Choroid plexus epithelial cell (primary cell): ENCODE measurements at regions not wholly inside any gene's neighbourhood (a gene's known extent, or its start where the extent isn't known, plus 50 kb on each side); places are given as distances from the start of the nearest gene placed in this dataset.

Experiments
- DNase-seq: peaks from one replicate; pipeline ENCODE4 v3.0.0-alpha.2; 2010; ENCODE audit warnings: low read depth
- H3K4me3 ChIP-seq: 2 replicates; pipeline ENCODE4 v1.5.1; 2011; ENCODE audit warnings: low read depth, mild to moderate bottlenecking, control low read depth, low read length, moderate library complexity
- TF ChIP-seq, protein P1 (sequence below): conservative IDR thresholded peaks from 2 replicates; pipeline ENCODE4 v1.5.1; 2011; ENCODE audit warnings: low read depth, mild to moderate bottlenecking, control low read depth, inconsistent platforms, low read length, moderate library complexity

DNA sequence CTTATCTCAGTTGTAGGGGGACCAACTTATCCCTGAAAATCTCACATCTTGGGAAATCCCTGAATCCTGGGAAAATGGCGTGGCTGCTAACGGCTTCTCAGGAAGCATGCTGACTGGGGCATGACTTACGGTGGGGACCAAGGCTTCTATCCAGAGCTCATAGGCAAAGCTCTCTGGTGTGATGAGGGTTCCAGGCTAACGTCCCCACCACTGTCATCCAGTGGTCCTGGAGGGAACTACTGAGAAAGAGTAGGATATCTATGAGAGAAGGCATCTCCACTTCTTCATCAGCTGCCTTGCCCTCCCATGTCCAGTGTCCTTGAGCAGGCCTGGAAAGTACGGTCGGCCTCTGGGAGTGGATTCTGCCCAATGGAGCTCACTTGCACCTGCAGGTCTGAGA, 210.4 kb upstream of the B3GAT1 start:
- H3K4me3 ChIP-seq: no peak overlapping the region
- TF ChIP-seq, protein P1, sequence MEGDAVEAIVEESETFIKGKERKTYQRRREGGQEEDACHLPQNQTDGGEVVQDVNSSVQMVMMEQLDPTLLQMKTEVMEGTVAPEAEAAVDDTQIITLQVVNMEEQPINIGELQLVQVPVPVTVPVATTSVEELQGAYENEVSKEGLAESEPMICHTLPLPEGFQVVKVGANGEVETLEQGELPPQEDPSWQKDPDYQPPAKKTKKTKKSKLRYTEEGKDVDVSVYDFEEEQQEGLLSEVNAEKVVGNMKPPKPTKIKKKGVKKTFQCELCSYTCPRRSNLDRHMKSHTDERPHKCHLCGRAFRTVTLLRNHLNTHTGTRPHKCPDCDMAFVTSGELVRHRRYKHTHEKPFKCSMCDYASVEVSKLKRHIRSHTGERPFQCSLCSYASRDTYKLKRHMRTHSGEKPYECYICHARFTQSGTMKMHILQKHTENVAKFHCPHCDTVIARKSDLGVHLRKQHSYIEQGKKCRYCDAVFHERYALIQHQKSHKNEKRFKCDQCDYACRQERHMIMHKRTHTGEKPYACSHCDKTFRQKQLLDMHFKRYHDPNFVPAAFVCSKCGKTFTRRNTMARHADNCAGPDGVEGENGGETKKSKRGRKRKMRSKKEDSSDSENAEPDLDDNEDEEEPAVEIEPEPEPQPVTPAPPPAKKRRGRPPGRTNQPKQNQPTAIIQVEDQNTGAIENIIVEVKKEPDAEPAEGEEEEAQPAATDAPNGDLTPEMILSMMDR: no peak
- DNase-seq: no peak

DNA sequence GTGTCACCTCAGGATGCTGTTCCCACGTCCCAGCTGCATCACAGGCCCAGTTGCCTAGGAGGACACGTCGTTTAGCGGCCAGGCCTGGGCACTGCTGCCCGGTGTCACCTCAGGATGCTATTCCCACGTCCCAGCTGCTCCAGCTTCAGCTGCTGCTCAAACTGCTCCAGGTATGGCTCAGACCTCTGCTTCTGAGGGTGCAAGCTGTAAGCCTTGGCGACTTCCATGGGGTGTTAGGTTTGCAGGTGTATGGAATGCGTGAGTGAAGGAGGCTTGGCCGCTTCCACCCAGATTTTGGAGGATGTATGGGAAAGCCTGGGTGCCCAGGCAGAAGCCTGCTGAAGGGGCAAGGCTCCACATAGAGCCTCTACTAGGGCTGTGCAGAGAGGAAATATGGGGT, 205.3 kb upstream of the B3GAT1 start:
- TF ChIP-seq, protein P1: no peak
- DNase-seq: no peak
- H3K4me3 ChIP-seq: no peak overlapping the region

DNA sequence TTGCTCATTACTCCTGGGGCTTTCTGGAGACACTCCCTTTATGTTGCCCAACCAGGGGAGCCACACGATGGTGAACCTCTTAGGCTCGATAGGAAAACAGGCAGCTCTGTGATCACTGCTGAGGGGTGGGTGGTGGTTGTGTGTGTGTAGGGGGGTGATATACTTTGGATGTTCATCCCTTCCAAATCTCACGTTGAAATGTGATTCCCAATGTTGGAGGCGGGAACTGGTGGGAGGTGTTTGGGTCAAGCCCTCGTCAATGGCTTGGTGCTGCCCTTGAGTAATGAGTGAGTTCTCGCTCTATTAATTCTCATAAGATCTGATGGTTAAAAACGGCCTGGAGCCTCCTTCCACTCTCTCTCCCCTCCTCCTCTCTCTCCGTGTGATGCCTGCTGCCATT, 204.0 kb upstream of the B3GAT1 start:
- no peak for DNase-seq
- H3K4me3 ChIP-seq: no peak overlapping the region
- TF ChIP-seq, protein P1: no peak

DNA sequence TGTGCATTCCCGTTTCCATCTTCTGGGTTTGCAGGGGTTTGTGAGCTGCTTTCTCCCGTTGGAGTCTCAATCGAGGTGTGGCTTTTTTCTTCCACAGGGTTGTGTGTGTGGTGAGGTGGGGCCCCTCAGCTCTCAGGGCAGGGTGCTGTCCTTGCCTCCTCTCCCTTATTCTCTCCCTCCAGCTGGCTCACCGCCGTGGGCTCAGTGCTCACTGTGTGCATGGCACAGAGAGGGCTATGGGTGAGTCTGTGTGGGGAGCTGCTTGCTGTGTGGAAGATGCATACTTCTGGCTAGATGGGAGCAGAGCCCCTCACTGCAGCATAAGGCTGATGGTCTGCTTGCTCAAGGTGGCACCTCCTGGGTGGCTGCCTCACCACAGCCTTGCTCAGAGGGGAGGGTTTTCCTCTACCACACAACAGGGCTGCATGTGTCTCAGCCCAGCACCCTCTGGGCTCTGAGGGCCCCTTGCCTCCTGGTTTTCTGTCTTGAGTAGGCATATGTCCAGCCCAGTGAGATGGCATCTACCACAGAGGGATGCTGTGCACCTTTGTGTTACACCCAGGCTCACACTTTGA, 203.1 kb upstream of the B3GAT1 start:
- TF ChIP-seq, protein P1: no peak
- DNase-seq: no peak
- no peak overlapping the region for H3K4me3 ChIP-seq

DNA sequence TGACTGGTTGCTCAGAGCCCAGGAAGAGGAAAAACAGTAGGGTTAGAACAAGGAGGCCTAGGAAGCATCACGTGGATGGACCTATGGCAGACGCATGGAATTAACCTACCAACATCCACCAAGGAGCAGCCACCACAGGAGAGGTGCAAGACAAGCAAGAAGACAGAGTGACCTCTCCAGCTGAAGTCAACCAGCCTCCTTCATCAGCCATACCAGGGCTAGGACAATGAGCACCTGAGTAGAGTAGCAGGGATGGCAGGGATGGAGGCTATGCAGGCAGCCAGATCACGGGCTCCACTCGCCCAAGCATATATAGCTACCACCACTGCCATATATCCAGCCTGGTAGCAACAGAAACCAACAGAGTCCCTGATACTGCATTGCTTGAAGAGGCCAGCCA, 202.1 kb upstream of the B3GAT1 start:
- TF ChIP-seq, protein P1: no peak
- no peak overlapping the region for H3K4me3 ChIP-seq
- DNase-seq: no peak

DNA sequence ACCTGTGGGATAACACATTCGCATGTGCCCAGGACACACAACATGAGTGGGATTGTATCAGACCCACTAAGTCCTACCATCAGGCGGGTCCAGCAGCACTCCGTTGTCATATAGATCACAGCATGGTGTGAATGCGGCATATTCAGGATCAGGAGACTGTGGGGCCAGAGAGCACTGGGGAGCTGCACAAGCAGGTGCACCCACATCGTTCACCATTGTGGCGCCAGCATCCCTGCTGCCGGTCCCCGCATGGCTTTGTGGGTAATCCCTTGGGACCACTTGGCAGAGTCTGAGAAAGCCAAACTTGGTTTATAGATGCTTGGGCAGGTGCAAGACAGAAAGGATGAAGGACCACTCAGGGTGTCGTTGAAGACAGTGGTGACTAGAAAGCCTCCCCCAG, 201.6 kb upstream of the B3GAT1 start:
- TF ChIP-seq, protein P1: no peak
- DNase-seq: no peak
- no peak overlapping the region for H3K4me3 ChIP-seq
